Sigmoid colon (tissue), 6 donors: ENCODE measurements at regions not wholly inside any gene's neighbourhood (a gene's known extent, or its start where the extent isn't known, plus 50 kb on each side); places are given as distances from the start of the nearest gene placed in this dataset.

ENCODE experiments used
- DNase-seq: peaks from one replicate; pipeline ENCODE4 v3.0.0-alpha.2; 2019
- H3K27ac ChIP-seq, 4 donors: fragments of 200-600 bp; sonication (generic); one replicate each; pipeline ENCODE4 v1.5.1; 2016 to 2019; ENCODE audit warnings: mild to moderate bottlenecking in 1 of 4
- H3K27me3 ChIP-seq, 3 donors: fragments of 200-600 bp; sonication (generic); one replicate each; pipeline ENCODE4 v1.5.1; 2019; ENCODE audit warnings: mild to moderate bottlenecking in 1 of 3
- H3K36me3 ChIP-seq, 4 donors: fragments of 200-600 bp; sonication (generic); one replicate each; pipeline ENCODE4 v1.5.1; 2016 to 2019
- H3K4me1 ChIP-seq, 4 donors: fragments of 200-600 bp; sonication (generic); one replicate each; pipeline ENCODE4 v1.5.1; 2017 to 2019
- H3K4me3 ChIP-seq, 4 donors: fragments of 200-600 bp; sonication (generic); one replicate each; pipeline ENCODE4 v1.5.1; 2017 to 2019; ENCODE audit warnings: mild to moderate bottlenecking in 2 of 4, moderate library complexity in 1 of 4
- H3K9me3 ChIP-seq, 4 donors: fragments of 200-600 bp in 3 of 4; sonication (generic) in 3 of 4; one replicate each; pipeline versions ENCODE4 v1.5.1 to v1.6.1; 2013 to 2019
- CTCF ChIP-seq, 4 experiments: fragments of 450-650 bp in 3 of 4; fragments of 200-600 bp in 1 of 4; IDR thresholded peaks; one replicate each; pipeline ENCODE4 v1.5.1; 2016 to 2019; ENCODE audit warnings: antibody characterized with exemption in 4 of 4, mild to moderate bottlenecking in 3 of 4, moderate library complexity in 2 of 4
- EP300 ChIP-seq, 4 donors: sonication (generic); formaldehyde crosslinking; IDR thresholded peaks; one replicate each; pipeline ENCODE4 v1.6.1; 2017; ENCODE audit warnings: antibody characterized with exemption in 4 of 4
- POLR2A ChIP-seq, 2 donors: fragments of 450-650 bp; IDR thresholded peaks; one replicate each; pipeline ENCODE4 v1.6.1; 2016; ENCODE audit warnings: antibody characterized with exemption in 2 of 2, mild to moderate bottlenecking in 2 of 2, moderate library complexity in 2 of 2
- POLR2AphosphoS5 ChIP-seq, 4 donors: sonication (generic); formaldehyde crosslinking; IDR thresholded peaks; one replicate each; pipeline ENCODE4 v1.6.1; 2017; ENCODE audit warnings: antibody characterized with exemption in 4 of 4
- WGBS, 2 donors: extraction: QIAGEN DNeasy Blood & Tissue Kit; methylation state at CpG; one replicate each; pipeline ENCODE4 v1.1.7; 2013; 5-methylcytosine and 5-hydroxymethylcytosine counted together
- intact Hi-C: fragments of 100-400 bp; cut with DNase I; formaldehyde crosslinking; loops from one replicate; pipeline ENCODE4 v1.15.1; 2023
- donor health status: healthy with polysubstance abuse.
- donor health status: healthy.

DNA sequence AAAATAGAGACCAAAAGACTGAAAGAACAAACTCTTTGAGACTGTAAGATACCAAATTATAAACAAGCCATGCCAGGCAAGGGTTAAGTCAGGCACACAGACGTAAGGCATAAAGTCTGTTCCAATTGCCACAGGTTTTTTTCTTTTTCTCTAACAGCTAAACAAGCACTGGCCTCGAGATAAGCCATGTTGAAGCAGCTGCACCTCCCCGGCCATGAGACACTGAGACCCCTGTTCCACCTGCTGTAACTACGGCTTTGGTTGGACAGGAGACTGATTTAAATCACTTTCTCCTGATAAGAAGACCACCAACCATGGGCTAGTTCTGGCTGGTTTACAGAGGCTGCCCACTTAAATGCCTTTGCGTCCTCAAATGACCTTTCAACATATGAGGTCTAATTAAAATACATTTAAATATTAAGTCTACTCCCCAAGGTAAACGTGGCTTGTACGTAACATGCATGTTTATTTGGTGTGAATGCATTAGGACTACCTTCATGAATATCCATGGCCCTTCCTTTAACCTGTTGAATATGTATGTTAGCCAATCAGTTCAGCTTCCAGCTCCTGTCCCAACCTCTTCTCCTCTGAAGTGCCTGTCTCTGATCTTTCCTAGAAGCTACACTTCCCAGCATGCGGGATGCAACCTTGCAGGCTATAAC lies 117.2 kb downstream of the CMPK2 start:
- TF ChIP-seq EP300 (IDR thresholded peaks at IDR 0.05): no peak
- TF ChIP-seq POLR2A (IDR thresholded peaks at IDR 0.05): no peak
- TF ChIP-seq POLR2AphosphoS5 (IDR thresholded peaks at IDR 0.05): no peak
- no peak for TF ChIP-seq CTCF (IDR thresholded peaks at IDR 0.05)
- H3K27me3 ChIP-seq: no peaks in the 10 kb centered on the region

DNA sequence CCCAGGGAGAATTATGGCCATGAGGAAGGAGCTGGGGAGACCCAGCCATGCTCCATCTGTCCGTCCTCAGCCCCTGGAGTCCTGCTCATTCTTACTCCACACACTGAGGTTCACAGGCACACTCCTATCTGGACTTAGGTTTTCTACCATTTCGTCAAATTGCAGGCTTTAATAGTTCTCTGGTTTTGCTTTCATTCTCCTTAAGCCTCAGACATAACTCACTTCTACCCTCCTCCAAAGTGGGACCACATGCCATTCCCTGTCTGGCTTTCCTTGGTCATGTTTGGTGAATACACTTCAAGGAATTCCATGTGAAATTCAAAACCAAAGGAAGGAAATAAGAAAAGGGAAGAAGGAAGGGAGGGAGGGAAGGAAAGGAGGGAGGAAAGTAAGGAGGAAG lies 115.7 kb downstream of the CMPK2 start:
- H3K4me1 ChIP-seq: no peaks in the 10 kb centered on the region
- no peaks in the 10 kb centered on the region for H3K27me3 ChIP-seq
- H3K9me3 ChIP-seq: no peaks in the 10 kb centered on the region
- H3K36me3 ChIP-seq: no peaks in the 10 kb centered on the region
- H3K4me3 ChIP-seq: no peak overlapping the region
- TF ChIP-seq POLR2A (IDR thresholded peaks at IDR 0.05) (no peak), POLR2AphosphoS5 (IDR thresholded peaks at IDR 0.05) (no peak), CTCF (IDR thresholded peaks at IDR 0.05) (no peak), EP300 (IDR thresholded peaks at IDR 0.05) (no peak)
- intact Hi-C loops: no loop called here
- WGBS, 2 donors: 41 to 61% methylated on average over 2 of the region's 2 CpGs
- no peak for DNase-seq
- H3K27ac ChIP-seq: no peak overlapping the region

More for the DNA sequence above, 117.2 kb downstream of the CMPK2 start:
- Histone ChIP-seq H3K36me3 (no peaks in the 10 kb centered on the region), H3K4me1 (no peaks in the 10 kb centered on the region), H3K4me3 (no peak overlapping the region), H3K9me3 (no peaks in the 10 kb centered on the region), H3K27ac (no peak overlapping the region)
- no peak for DNase-seq
- WGBS, 2 donors: 33 to 51% methylated on average over 8 of the region's 8 CpGs
- intact Hi-C loops: no loop called here

GRCh38 chr2:6750411-6751158 lies 115.1 kb downstream of the CMPK2 start:
- H3K9me3 ChIP-seq: no peaks in the 10 kb centered on the region
- TF ChIP-seq CTCF (IDR thresholded peaks at IDR 0.05): no peak
- TF ChIP-seq POLR2A (IDR thresholded peaks at IDR 0.05): no peak
- TF ChIP-seq EP300 (IDR thresholded peaks at IDR 0.05): no peak
- no peak for TF ChIP-seq POLR2AphosphoS5 (IDR thresholded peaks at IDR 0.05)
- WGBS, 2 donors: 58 to 79% methylated on average over 8 of the region's 8 CpGs
- intact Hi-C loops: no loop called here
- no peaks in the 10 kb centered on the region for H3K4me1 ChIP-seq
- no peaks in the 10 kb centered on the region for H3K27me3 ChIP-seq
- no peaks in the 10 kb centered on the region for H3K36me3 ChIP-seq
- no peak for DNase-seq
- no peak overlapping the region for H3K27ac ChIP-seq
- no peak overlapping the region for H3K4me3 ChIP-seq

- H3K36me3 ChIP-seq: no peaks in the 10 kb centered on the region
- intact Hi-C loops: no loop called here
- no peak for DNase-seq
- H3K9me3 ChIP-seq: no peaks in the 10 kb centered on the region
- no peak overlapping the region for H3K27ac ChIP-seq
- H3K27me3 ChIP-seq: no peaks in the 10 kb centered on the region
- no peak for TF ChIP-seq POLR2AphosphoS5 (IDR thresholded peaks at IDR 0.05)
- H3K4me1 ChIP-seq: no peaks in the 10 kb centered on the region
- H3K4me3 ChIP-seq: no peak overlapping the region
- 52 to 60% methylated on average over 9 of the region's 9 CpGs for WGBS, 2 donors
Measured at GRCh38 chr2:6754419-6754818, 111.3 kb downstream of the CMPK2 start.

GRCh38 chr2:6755456-6755855 lies 110.3 kb downstream of the CMPK2 start:
- H3K27me3 ChIP-seq: no peaks in the 10 kb centered on the region
- intact Hi-C loops: no loop called here
- TF ChIP-seq CTCF (IDR thresholded peaks at IDR 0.05): no peak
- no peak for TF ChIP-seq POLR2A (IDR thresholded peaks at IDR 0.05)
- no peak for TF ChIP-seq POLR2AphosphoS5 (IDR thresholded peaks at IDR 0.05)
- no peak for TF ChIP-seq EP300 (IDR thresholded peaks at IDR 0.05)
- 89 to 91% methylated on average over 6 of the region's 6 CpGs for WGBS, 2 donors
- H3K9me3 ChIP-seq: no peaks in the 10 kb centered on the region
- no peaks in the 10 kb centered on the region for H3K36me3 ChIP-seq
- no peak for DNase-seq
- H3K27ac ChIP-seq: no peak overlapping the region
- H3K4me1 ChIP-seq: no peaks in the 10 kb centered on the region
- no peak overlapping the region for H3K4me3 ChIP-seq
